ENCODE measurements at regions not wholly inside any gene's neighbourhood (a gene's known extent, or its start where the extent isn't known, plus 50 kb on each side); places are given as distances from the start of the nearest gene placed in this dataset.

- Histone ChIP-seq H3K27ac (ENCODE audit: insufficient read depth, low read depth, low read length) (no peak overlapping the region), H3K79me2 (ENCODE audit: control insufficient read depth, insufficient read depth, low read length) (no peaks in the 10 kb centered on the region), H3K9me1 (replicated peaks; ENCODE audit: control insufficient read depth, extremely low read depth, insufficient read depth, low read length) (no peaks in the 10 kb centered on the region), H3K4me2 (ENCODE audit: insufficient read depth, low read length) (no peak overlapping the region), H2AFZ (ENCODE audit: low read depth, low read length) (no peak overlapping the region), H3K4me3 (replicated peaks in 1 of 3; ENCODE audit: insufficient read depth in 1 of 3, low read depth in 1 of 3, low read length in 3 of 3) (no peak overlapping the region), H3K36me3 (ENCODE audit: control insufficient read depth in 2 of 2, extremely low read depth in 1 of 2, insufficient read depth in 2 of 2, low read length in 2 of 2) (no peaks in the 10 kb centered on the region), H3K9ac (replicated peaks; ENCODE audit: extremely low read depth, insufficient read depth, low read length) (no peak overlapping the region), H3K9me3 (replicated peaks; ENCODE audit: control insufficient read depth, insufficient read depth, low read length) (no peaks in the 10 kb centered on the region), H3K4me1 (ENCODE audit: control insufficient read depth, extremely low read depth, insufficient read depth, low read length) (peaks cover 3% of the 10 kb centered on the region), H4K20me1 (replicated peaks; ENCODE audit: control insufficient read depth, extremely low read depth, insufficient read depth, low read length) (no peaks in the 10 kb centered on the region), H3K27me3 (ENCODE audit: control insufficient read depth in 2 of 2, insufficient read depth in 2 of 2, low read length in 2 of 2) (no peaks in the 10 kb centered on the region)
- dilution Hi-C loops (cut with MboI; ENCODE audit: extremely low pct_ligation_motif_present, low sequenced_read_pairs) (no loop called here), intact Hi-C loops (cut with micrococcal nuclease) (no loop called here)
- BruUV-seq (replicated peaks) = no TSS peak
- FAIRE-seq (no peak), DNase-seq (ENCODE audit: low read depth, low spot score) (no peak)
- ChIA-PET POLR2A (no interaction called here), CTCF (interaction anchor here (1.0 kb wide), 1 partner anchor 188 kb away, joined by 3 read pairs; no protein-coding TSS in a partner anchor)
- no peak for TF ChIP-seq MAX (IDR thresholded peaks at IDR 0.05; ENCODE audit: insufficient read depth, insufficient read length)
- TF ChIP-seq JUN (IDR thresholded peaks at IDR 0.05; ENCODE audit: borderline replicate concordance, insufficient read depth, insufficient read length, low read depth) = no peak
- no peak for TF ChIP-seq MYC (IDR thresholded peaks at IDR 0.05; ENCODE audit: low read depth, low read length)
- TF ChIP-seq EZH2 (IDR thresholded peaks at IDR 0.05; ENCODE audit: borderline replicate concordance, low read depth, low read length, severe bottlenecking) = no peak
- TF ChIP-seq, protein P1, sequence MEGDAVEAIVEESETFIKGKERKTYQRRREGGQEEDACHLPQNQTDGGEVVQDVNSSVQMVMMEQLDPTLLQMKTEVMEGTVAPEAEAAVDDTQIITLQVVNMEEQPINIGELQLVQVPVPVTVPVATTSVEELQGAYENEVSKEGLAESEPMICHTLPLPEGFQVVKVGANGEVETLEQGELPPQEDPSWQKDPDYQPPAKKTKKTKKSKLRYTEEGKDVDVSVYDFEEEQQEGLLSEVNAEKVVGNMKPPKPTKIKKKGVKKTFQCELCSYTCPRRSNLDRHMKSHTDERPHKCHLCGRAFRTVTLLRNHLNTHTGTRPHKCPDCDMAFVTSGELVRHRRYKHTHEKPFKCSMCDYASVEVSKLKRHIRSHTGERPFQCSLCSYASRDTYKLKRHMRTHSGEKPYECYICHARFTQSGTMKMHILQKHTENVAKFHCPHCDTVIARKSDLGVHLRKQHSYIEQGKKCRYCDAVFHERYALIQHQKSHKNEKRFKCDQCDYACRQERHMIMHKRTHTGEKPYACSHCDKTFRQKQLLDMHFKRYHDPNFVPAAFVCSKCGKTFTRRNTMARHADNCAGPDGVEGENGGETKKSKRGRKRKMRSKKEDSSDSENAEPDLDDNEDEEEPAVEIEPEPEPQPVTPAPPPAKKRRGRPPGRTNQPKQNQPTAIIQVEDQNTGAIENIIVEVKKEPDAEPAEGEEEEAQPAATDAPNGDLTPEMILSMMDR (IDR thresholded peaks at IDR 0.05; ENCODE audit: extremely low read depth in 1 of 2, insufficient read depth in 1 of 2, low read depth in 1 of 2, low read length in 2 of 2) = no peak
- no peak for TF ChIP-seq GATA2 (IDR thresholded peaks at IDR 0.05; ENCODE audit: insufficient read depth, insufficient read length, low read depth, low read length)
- no peak for TF ChIP-seq POLR2A (IDR thresholded peaks at IDR 0.05; ENCODE audit: low read depth, low read length)
- TF ChIP-seq FOS (IDR thresholded peaks at IDR 0.05; ENCODE audit: borderline replicate concordance, insufficient read depth, low read length) = no peak
- TF ChIP-seq POLR2AphosphoS5 (IDR thresholded peaks at IDR 0.05; ENCODE audit: insufficient read depth, low read depth, low read length) = no peak
Measured at GRCh38 chr3:24846286-24846860, 351.7 kb upstream of the THRB start.

Measured in endothelial cell of umbilical vein (primary cell).